Heart left ventricle (tissue), 13 donors: ENCODE measurements at regions not wholly inside any gene's neighbourhood (a gene's known extent, or its start where the extent isn't known, plus 50 kb on each side); places are given as distances from the start of the nearest gene placed in this dataset.

Experiments used
- CTCF ChIP-seq, 12 donors: fragments of 200-600 bp; sonication (generic) in 4 of 12; IDR thresholded peaks; one replicate each; pipeline versions ENCODE4 v1.5.0 to v1.8.0; 2018 to 2022; ENCODE audit warnings: antibody characterized with exemption in 12 of 12, mild to moderate bottlenecking in 5 of 12
- POLR2A ChIP-seq, 2 donors: fragments of 450-650 bp; IDR thresholded peaks; one replicate each; pipeline ENCODE4 v1.6.1; 2017; ENCODE audit warnings: antibody characterized with exemption in 2 of 2, mild to moderate bottlenecking in 2 of 2, moderate library complexity in 2 of 2
- donor health status: ischemic (EF 13 %, LVEDD 7.1; RV severe dilation, severe dysfunction).
- donor health status: DM: no; HTN: yes; CAD: no.
- donor health status: DM: no; HTN: no; CAD: no.
- donor health status: ischemic (EF 25% LVEDD 6.9; RV normal size, moderate dysfunction).
- donor health status: ischemic (EF 25% LVEDD 5.7; RV mildly dilated, moderate dysfunction).
- donor health status: ischemic (EF 35%, LVEDD 5.7; RV mildly dilated, moderate dysfunction).
- donor health status: nonischemic (EF 11% LVEDD 7.7; RV severe dilation, severe dysfunction).
- donor health status: DM: yes; HTN: yes; CAD: no.
- donor health status: PGD.
- donor health status: ischemic (EF 29% LVEDD 5.4; RV normal size, mild dysfunction).
- donor health status: nonischemic (EF 23%, LVEDD 6.1; RV moderate dilation, normal function).

- TF ChIP-seq CTCF (IDR thresholded peaks at IDR 0.05) (peak in 6 of 12 donors; percentile 12 to 42 (median 26)), POLR2A (IDR thresholded peaks at IDR 0.05) (no peak)
Observed at GRCh38 chr1:118716775-118717174, 271.4 kb downstream of the TBX15 start.
